ENCODE measurements at regions not wholly inside any gene's neighbourhood (a gene's known extent, or its start where the extent isn't known, plus 50 kb on each side); places are given as distances from the start of the nearest gene placed in this dataset.

GRCh38 chr2:129302106-129302505 is 677.4 kb upstream of the RAB6C start:
- no peak for DNase-seq

- DNase-seq: no peak
Observed at GRCh38 chr2:129302561-129303183, 676.8 kb upstream of the RAB6C start.

- DNase-seq: no peak
Observed at GRCh38 chr2:129314120-129314519, 665.3 kb upstream of the RAB6C start.

GRCh38 chr2:129318581-129319421 is 660.7 kb upstream of the RAB6C start:
- peak; percentile 18 for DNase-seq

- no peak for DNase-seq
Observed at GRCh38 chr2:129319422-129319717, 660.1 kb upstream of the RAB6C start.

- no peak for DNase-seq
Observed at GRCh38 chr2:129320288-129320687, 659.2 kb upstream of the RAB6C start.

- DNase-seq: no peak
Observed at GRCh38 chr2:129324349-129324748, 655.1 kb upstream of the RAB6C start.

- no peak for DNase-seq
Observed at GRCh38 chr2:129325151-129325550, 654.3 kb upstream of the RAB6C start.

GRCh38 chr2:129329574-129329973 is 649.9 kb upstream of the RAB6C start:
- no peak for DNase-seq

- no peak for DNase-seq
Observed at GRCh38 chr2:129330504-129330903, 649.0 kb upstream of the RAB6C start.

- DNase-seq: no peak
Observed at GRCh38 chr2:129331638-129332037, 647.8 kb upstream of the RAB6C start.

- DNase-seq: no peak
Observed at GRCh38 chr2:129334128-129334527, 645.3 kb upstream of the RAB6C start.

GRCh38 chr2:129334696-129335410 is 644.6 kb upstream of the RAB6C start:
- DNase-seq: no peak

GRCh38 chr2:129336276-129336675 is 643.2 kb upstream of the RAB6C start:
- DNase-seq: no peak

- no peak for DNase-seq
Observed at GRCh38 chr2:129337076-129337475, 642.4 kb upstream of the RAB6C start.

GRCh38 chr2:129345540-129345939 is 633.9 kb upstream of the RAB6C start:
- no peak for DNase-seq

GRCh38 chr2:129347486-129348217 is 631.8 kb upstream of the RAB6C start:
- DNase-seq: no peak

- no peak for DNase-seq
Observed at GRCh38 chr2:129354631-129355030, 624.8 kb upstream of the RAB6C start.

GRCh38 chr2:129361688-129362087 is 617.8 kb upstream of the RAB6C start:
- no peak for DNase-seq

GRCh38 chr2:129366263-129366662 is 613.2 kb upstream of the RAB6C start:
- no peak for DNase-seq

- DNase-seq: no peak
Observed at GRCh38 chr2:129367107-129367506, 612.4 kb upstream of the RAB6C start.

- DNase-seq: no peak
Observed at GRCh38 chr2:129369437-129369836, 610.0 kb upstream of the RAB6C start.

- no peak for DNase-seq
Observed at GRCh38 chr2:129374452-129374851, 605.0 kb upstream of the RAB6C start.
